NOMO-1 treated with DMSO at 0.1 percent for 48 hours (cell line): ENCODE measurements at regions not wholly inside any gene's neighbourhood (a gene's known extent, or its start where the extent isn't known, plus 50 kb on each side); places are given as distances from the start of the nearest gene placed in this dataset.
"Not testable (repeated sequence)": the region's sequence is repeated elsewhere in the genome, so short reads cannot be mapped to it uniquely, and the experiment has no call there.

ENCODE experiments used
- DNase-seq: peaks from one replicate; lab custom pipeline; 2025; ENCODE audit not compliant: unreplicated experiment; lab: John Stamatoyannopoulos, UW

- DNase-seq: no peak
Measured at GRCh38 chr4:155592179-155592937, 74.3 kb upstream of the GUCY1A1 start.

- DNase-seq: no peak
Measured at GRCh38 chr4:155591738-155592143, 74.9 kb upstream of the GUCY1A1 start.

GRCh38 chr4:155590796-155591585 lies 75.7 kb upstream of the GUCY1A1 start:
- no peak for DNase-seq

GRCh38 chr4:155588437-155588836 lies 78.2 kb upstream of the GUCY1A1 start:
- DNase-seq: no peak

- DNase-seq: no peak
Measured at GRCh38 chr4:155587766-155588165, 78.9 kb upstream of the GUCY1A1 start.

- DNase-seq: no peak
Measured at GRCh38 chr4:155582971-155583437, 83.6 kb upstream of the GUCY1A1 start.

GRCh38 chr4:155582041-155582440 lies 84.6 kb upstream of the GUCY1A1 start:
- no peak for DNase-seq

- no peak for DNase-seq
Measured at GRCh38 chr4:155578726-155579370, 87.8 kb upstream of the GUCY1A1 start.

GRCh38 chr4:155578219-155578618 lies 88.4 kb upstream of the GUCY1A1 start:
- DNase-seq: no peak

GRCh38 chr4:155574329-155574728 lies 92.3 kb upstream of the GUCY1A1 start:
- not testable (repeated sequence) for DNase-seq

- DNase-seq: no peak
Measured at GRCh38 chr4:155573126-155573525, 93.5 kb upstream of the GUCY1A1 start.

GRCh38 chr4:155572106-155572703 lies 94.4 kb upstream of the GUCY1A1 start:
- no peak for DNase-seq

GRCh38 chr4:155571184-155571944 lies 95.3 kb upstream of the GUCY1A1 start:
- no peak for DNase-seq

GRCh38 chr4:155570661-155571060 lies 96.0 kb upstream of the GUCY1A1 start:
- DNase-seq: no peak

- no peak for DNase-seq
Measured at GRCh38 chr4:155569960-155570515, 96.6 kb upstream of the GUCY1A1 start.

- DNase-seq: no peak
Measured at GRCh38 chr4:155569471-155569870, 97.2 kb upstream of the GUCY1A1 start.

- DNase-seq: no peak
Measured at GRCh38 chr4:155568641-155569220, 97.9 kb upstream of the GUCY1A1 start.

- DNase-seq: no peak
Measured at GRCh38 chr4:155566354-155566753, 100.3 kb upstream of the GUCY1A1 start.

- DNase-seq: no peak
Measured at GRCh38 chr4:155565776-155566175, 100.9 kb upstream of the GUCY1A1 start.

GRCh38 chr4:155565330-155565729 lies 101.3 kb upstream of the GUCY1A1 start:
- DNase-seq: no peak
